Erythroblast (primary cell): ENCODE measurements at regions not wholly inside any gene's neighbourhood (a gene's known extent, or its start where the extent isn't known, plus 50 kb on each side); places are given as distances from the start of the nearest gene placed in this dataset.

Experiments
- GATA1 ChIP-seq: IDR thresholded peaks from 2 replicates; pipeline ENCODE4 v1.6.1; 2011; ENCODE audit warnings: low read depth, mild to moderate bottlenecking, control low read depth, low read length, moderate library complexity
- POLR2A ChIP-seq: IDR thresholded peaks from 2 replicates; pipeline ENCODE4 v1.6.1; 2011; ENCODE audit warnings: mild to moderate bottlenecking, low read length

- TF ChIP-seq POLR2A = no peak
- no peak for TF ChIP-seq GATA1
These were observed 235.6 kb downstream of the KCNA4 start for GRCh38 chr11:29781268-29781667.
